NT2/D1 (cell line): ENCODE measurements at regions not wholly inside any gene's neighbourhood (a gene's known extent, or its start where the extent isn't known, plus 50 kb on each side); places are given as distances from the start of the nearest gene placed in this dataset.

ENCODE experiments used
- SUZ12 ChIP-seq: IDR thresholded peaks from 2 replicates; pipeline ENCODE4 v1.6.1; 2011; ENCODE audit not compliant: insufficient read length, insufficient read depth; ENCODE audit errors: extremely low read depth
- YY1 ChIP-seq: IDR thresholded peaks from 2 replicates; pipeline ENCODE4 v1.6.1; 2011; ENCODE audit not compliant: insufficient read length, insufficient read depth
- ZNF274 ChIP-seq: IDR thresholded peaks from 2 replicates; pipeline ENCODE4 v1.6.1; 2011; ENCODE audit warnings: mild to moderate bottlenecking, low read depth, low read length

DNA sequence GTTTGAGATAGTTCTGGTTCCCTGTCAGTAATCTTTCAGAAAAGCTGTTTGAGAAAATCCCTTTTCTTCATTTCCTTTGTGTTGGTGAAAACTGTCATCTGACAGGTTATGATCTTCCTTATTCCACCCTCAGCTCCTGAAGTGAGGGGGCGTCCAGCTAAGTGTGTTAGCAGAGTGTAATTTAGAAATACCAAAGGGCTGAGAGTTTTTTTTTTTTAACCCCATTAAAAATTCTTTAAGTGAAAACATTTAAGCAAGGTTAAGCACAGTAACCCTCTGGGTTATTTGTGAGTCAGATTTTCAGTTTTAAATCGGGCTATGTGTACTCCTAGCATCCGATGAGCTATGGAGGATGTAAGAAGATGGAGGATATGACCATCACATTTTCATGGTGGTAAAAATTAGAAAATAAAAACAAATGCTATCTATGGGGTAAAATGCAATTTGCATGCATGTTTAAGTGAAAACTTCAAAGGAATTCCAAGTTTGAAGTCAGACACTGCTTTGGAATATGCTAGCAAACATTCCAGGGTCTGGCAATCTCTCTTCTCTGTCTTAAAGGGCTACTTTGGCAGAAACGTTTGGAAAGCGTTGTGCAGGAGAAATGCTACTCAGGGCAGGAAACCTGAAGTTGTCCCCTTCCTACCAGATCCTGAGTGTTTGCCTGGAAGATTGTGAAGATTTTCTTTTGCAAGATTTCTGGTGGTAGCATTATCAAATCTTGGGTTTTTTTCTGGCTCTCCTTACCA lies 197.0 kb upstream of the PRICKLE1 start:
- no peak for TF ChIP-seq SUZ12
- TF ChIP-seq YY1 = no peak
- no peak for TF ChIP-seq ZNF274
